HG02763 (cell line): ENCODE measurements at regions not wholly inside any gene's neighbourhood (a gene's known extent, or its start where the extent isn't known, plus 50 kb on each side); places are given as distances from the start of the nearest gene placed in this dataset.
"Not testable (repeated sequence)": the region's sequence is repeated elsewhere in the genome, so short reads cannot be mapped to it uniquely, and the experiment has no call there.

ENCODE experiments used
- ATAC-seq: cut with Tn5 transposase; IDR thresholded peaks from one replicate; pipeline ENCODE4 v1.9.1; 2021; ENCODE audit warnings: mild to moderate bottlenecking, moderate library complexity; ENCODE audit not compliant: unreplicated experiment

- ATAC-seq, result no peak
Measured at GRCh38 chr22:22716136-22716665, 71.8 kb downstream of the GGTLC2 start.

DNA sequence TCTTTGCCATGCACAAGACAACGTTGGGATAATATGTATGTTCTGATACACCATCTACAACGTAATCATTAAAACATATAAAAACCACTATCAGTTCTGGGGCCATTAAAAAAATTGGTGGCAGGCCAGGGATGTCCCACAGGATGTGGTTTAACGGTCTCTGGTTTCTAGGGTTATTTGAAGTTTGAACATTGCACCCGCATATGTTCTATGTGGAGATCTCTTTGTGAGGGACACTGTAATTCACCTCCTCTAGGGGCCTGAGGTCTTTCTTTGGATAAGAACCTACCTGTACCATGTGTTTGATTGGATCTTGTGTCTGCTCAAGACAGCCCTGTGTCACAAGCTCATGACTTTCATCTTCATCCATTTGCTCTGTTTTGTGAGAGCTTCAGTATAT lies 73.2 kb downstream of the GGTLC2 start:
- no peak for ATAC-seq

- no peak for ATAC-seq
Measured at GRCh38 chr22:22720201-22720723, 75.8 kb downstream of the GGTLC2 start.

DNA sequence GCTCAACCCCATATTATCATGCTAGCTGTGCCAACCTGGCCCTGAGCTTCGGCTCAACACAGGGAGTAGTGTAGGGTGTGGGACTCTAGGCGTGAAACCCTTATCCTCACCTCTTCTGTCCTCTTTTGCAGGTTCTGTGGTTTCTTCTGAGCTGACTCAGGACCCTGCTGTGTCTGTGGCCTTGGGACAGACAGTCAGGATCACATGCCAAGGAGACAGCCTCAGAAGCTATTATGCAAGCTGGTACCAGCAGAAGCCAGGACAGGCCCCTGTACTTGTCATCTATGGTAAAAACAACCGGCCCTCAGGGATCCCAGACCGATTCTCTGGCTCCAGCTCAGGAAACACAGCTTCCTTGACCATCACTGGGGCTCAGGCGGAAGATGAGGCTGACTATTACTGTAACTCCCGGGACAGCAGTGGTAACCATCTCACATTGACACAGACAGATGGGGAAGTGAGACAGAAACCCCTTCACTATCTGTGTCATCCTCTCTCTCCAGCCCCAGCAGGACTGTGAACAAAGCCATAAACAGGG lies 76.4 kb downstream of the GGTLC2 start:
- ATAC-seq, result no peak

GRCh38 chr22:22721681-22722354 lies 77.4 kb downstream of the GGTLC2 start:
- ATAC-seq, result no peak

- no peak for ATAC-seq
Measured at GRCh38 chr22:22728382-22728781, 84.0 kb downstream of the GGTLC2 start.

- ATAC-seq, result no peak
Measured at GRCh38 chr22:22730655-22731373, 86.4 kb downstream of the GGTLC2 start.

DNA sequence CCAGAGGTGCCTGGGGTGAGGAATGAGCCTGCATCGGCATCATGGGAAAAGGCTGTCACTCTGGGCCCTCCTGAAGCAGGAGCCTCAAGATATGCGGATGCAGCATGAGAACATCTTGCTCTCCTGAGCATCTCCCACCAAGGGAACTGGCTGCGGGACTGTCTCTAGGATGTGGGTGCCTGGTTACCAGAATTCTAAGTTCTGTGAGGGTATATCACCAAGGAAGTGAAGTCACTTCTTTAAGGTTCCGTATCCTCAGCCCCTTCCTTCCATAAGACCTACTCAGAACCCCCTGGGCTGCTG lies 86.9 kb downstream of the GGTLC2 start:
- ATAC-seq, result no peak

- not testable (repeated sequence) for ATAC-seq
Measured at GRCh38 chr22:22733006-22733405, 88.6 kb downstream of the GGTLC2 start.

DNA sequence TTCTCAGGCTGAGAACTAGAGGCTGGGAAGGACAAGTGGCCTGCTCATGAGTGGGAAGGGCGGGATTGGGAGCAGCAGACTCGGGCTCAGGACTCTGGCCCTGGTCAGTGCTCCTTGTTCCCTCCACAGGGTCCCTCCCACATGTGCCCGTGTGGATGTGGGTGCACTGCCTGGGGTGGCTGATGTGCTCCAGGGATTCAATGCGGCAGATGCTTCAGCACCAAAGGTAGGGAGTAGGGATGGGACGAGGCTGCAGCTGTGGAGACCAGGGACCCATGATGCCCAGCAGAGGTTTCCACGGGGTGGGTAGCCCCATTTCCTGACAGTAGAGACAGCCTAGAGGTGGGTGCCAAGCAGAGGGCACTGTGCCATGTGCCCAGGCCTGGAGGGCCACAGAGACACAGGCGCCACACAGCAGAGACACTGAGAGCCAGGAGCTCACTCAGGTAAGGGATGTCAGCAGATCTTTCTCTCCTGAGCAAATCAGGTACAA lies 89.5 kb downstream of the GGTLC2 start:
- ATAC-seq, result no peak

GRCh38 chr22:22734395-22735272 lies 90.2 kb downstream of the GGTLC2 start:
- not testable (repeated sequence) for ATAC-seq

DNA sequence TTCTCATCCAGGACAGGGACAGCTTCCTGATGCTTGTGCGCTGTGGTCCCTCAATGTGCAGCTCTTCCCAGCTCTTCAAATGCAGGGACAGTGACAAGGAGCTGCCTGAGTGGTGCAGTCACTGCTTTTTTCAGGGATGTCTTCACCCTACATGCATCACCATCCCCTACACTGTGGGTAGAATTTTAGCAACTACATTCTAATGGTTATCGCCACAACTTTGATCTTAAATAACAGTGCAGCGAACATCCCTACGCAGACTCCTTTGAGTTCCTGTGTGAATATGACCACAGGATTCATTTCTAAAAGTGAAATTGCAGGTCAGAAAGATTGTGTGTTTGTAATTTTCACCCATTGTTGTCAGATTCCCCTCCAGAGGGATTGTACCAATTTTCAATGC lies 90.9 kb downstream of the GGTLC2 start:
- ATAC-seq, result not testable (repeated sequence)

- ATAC-seq, result no peak
Measured at GRCh38 chr22:22735695-22736611, 91.5 kb downstream of the GGTLC2 start.

GRCh38 chr22:22737590-22737989 lies 93.2 kb downstream of the GGTLC2 start:
- ATAC-seq, result no peak

DNA sequence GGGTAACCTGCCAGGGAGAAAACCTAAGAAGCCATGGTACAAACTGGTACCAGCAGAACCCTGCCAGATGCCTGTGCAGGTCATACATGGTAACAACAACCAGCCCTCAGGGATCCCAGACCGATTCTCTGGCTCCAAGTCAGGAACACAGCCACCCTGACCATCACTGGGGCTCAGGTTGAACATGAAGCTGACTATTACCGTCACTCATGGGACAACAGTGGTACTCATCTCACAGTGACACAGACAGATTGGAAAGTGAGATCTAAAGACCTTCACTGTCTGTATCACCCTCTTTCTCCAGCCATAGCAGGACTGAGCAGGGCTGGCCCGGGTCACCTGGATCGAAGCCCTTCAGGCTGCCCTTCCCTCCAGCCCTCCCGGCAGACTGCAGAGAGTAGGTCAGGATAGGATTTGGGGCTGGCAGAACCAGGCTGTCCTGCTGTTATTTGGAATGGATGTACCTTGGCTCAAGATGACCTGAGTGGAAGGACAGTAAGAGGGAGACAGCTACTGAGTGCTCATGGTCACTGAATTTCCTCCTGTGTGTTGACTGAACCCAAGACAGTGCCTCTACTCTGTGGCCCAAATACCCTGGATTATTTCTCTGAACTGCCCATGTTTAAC lies 94.7 kb downstream of the GGTLC2 start:
- no peak for ATAC-seq

DNA sequence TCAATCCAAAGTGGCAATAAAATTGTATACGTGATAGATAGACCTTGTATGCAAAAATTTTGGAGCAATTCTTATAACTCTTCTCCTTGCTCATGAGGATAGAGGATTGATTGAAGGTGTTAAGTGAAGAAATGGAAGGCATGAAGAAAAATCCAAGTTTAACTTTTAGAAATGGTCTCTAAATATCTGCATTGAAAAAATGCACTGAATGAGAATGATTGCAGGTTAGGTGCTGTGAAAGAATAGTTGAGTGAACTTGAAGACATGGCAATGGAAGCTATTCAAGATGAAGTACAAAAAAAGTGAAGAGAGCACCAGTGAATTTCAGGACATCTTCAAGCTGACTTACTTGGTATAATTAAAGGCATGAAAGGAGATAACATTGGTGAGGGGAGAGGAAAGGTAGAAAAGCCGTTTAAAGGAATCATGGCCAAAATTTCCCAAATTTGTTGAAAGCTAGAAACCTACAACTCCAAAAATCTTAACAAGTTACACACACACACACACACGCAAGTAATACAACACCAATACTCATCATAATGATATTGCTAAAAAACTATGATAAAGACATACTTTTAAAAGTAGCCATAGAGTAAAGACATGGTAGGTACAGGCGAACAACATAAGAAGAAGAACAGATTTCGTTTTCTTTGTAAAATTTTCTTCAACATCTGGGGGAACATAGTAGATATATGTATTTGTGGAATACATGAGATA lies 96.3 kb downstream of the GGTLC2 start:
- no peak for ATAC-seq

DNA sequence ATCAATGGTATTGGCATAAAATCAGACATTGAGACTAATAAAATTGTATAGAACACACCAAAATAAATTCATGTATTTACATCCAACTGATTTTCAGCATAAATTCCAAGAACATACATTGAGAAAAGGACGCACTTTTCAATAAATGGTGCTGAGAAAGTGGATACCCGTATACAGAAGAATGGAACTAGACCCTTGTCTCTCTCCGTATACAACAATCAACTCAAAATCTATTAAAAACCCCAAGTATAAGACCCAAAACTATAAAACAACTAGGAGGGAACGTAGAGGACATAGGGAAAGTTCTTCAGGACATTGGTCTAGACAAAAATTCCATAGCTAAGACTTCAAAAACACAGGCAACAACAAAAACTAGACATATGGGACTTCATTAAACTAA lies 97.4 kb downstream of the GGTLC2 start:
- ATAC-seq, result no peak

- ATAC-seq, result no peak
Measured at GRCh38 chr22:22742641-22743040, 98.2 kb downstream of the GGTLC2 start.
